Lung (tissue), 11 donors: ENCODE measurements at regions not wholly inside any gene's neighbourhood (a gene's known extent, or its start where the extent isn't known, plus 50 kb on each side); places are given as distances from the start of the nearest gene placed in this dataset.

Experiments
- ATAC-seq: fragments of 200-7000 bp; cut with Tn5 transposase; one replicate; pipeline ENCODE4 v1.9.1; 2020; ENCODE audit warnings: moderate number of reproducible peaks; ENCODE audit not compliant: insufficient read depth, low FRiP score
- DNase-seq, 3 donors: peaks; one replicate each; pipeline ENCODE4 v3.0.0-alpha.2; 2013 to 2017
- H3K27ac ChIP-seq, 2 donors: one replicate each; pipeline ENCODE4 v1.5.1; 2013; ENCODE audit warnings: mild to moderate bottlenecking in 2 of 2, moderate library complexity in 2 of 2, control low read depth in 1 of 2, inconsistent platforms in 1 of 2, low read depth in 1 of 2, low read length in 1 of 2
- H3K27me3 ChIP-seq, 3 donors: one replicate each; pipeline ENCODE4 v1.5.1; 2013; ENCODE audit warnings: low read length in 2 of 3; ENCODE audit not compliant: control insufficient read depth in 3 of 3, insufficient read depth in 3 of 3
- H3K36me3 ChIP-seq, 4 donors: one replicate each; pipeline ENCODE4 v1.5.1; 2013; ENCODE audit warnings: low read length in 4 of 4, mild to moderate bottlenecking in 1 of 4, moderate library complexity in 1 of 4; ENCODE audit not compliant: control insufficient read depth in 4 of 4, insufficient read depth in 4 of 4
- H3K4me1 ChIP-seq, 5 donors: one replicate each; pipeline ENCODE4 v1.5.1; 2013; ENCODE audit warnings: low read length in 5 of 5, mild to moderate bottlenecking in 2 of 5, moderate library complexity in 1 of 5; ENCODE audit not compliant: control insufficient read depth in 5 of 5, insufficient read depth in 5 of 5
- H3K4me3 ChIP-seq: one replicate; pipeline ENCODE4 v1.5.1; 2013; ENCODE audit warnings: mild to moderate bottlenecking, control low read depth, moderate library complexity
- H3K9ac ChIP-seq, 2 donors: one replicate each; pipeline ENCODE4 v1.5.1; 2013; ENCODE audit warnings: low read length in 2 of 2, control low read depth in 1 of 2; ENCODE audit not compliant: insufficient read depth in 1 of 2
- H3K9me3 ChIP-seq, 4 donors: one replicate each; pipeline ENCODE4 v1.5.1; 2013; ENCODE audit warnings: low read length in 3 of 4, mild to moderate bottlenecking in 1 of 4, moderate library complexity in 1 of 4; ENCODE audit not compliant: control insufficient read depth in 4 of 4, insufficient read depth in 3 of 4
- CTCF ChIP-seq: IDR thresholded peaks from 2 replicates; pipeline ENCODE4 v1.5.1; 2012; ENCODE audit warnings: mild to moderate bottlenecking; ENCODE audit errors: control extremely low read depth, extremely low read depth
- WGBS, 2 donors: extraction: QIAGEN DNeasy Blood & Tissue Kit; methylation state at CpG; one replicate each; pipeline ENCODE4 v1.1.7; 2013; 5-methylcytosine and 5-hydroxymethylcytosine counted together
- donor health status: control.
- donor health status: control.
- donor health status: Bipolar disorder and iron deficiency.
- donor health status: healthy.
- donor health status: DM: yes; HTN: yes; CAD: no.

GRCh38 chr4:188214861-188215260 lies 75.6 kb downstream of the TRIML1 start:
- peaks cover 0 to 2% (median 0%) of the 10 kb centered on the region in 5 donors for H3K4me1 ChIP-seq
- WGBS, 2 donors: 87 to 88% methylated on average over 5 of the region's 5 CpGs
- no peak overlapping the region for H3K4me3 ChIP-seq
- peaks cover 0 to 2% (median 0%) of the 10 kb centered on the region in 4 donors for H3K9me3 ChIP-seq
- TF ChIP-seq CTCF: no peak
- DNase-seq (no peak), ATAC-seq (no peak)
- H3K9ac ChIP-seq: no peak overlapping the region
- H3K27me3 ChIP-seq: no peaks in the 10 kb centered on the region
- no peak overlapping the region for H3K27ac ChIP-seq
- H3K36me3 ChIP-seq: no peaks in the 10 kb centered on the region

- no peak for ATAC-seq
- peak in 1 of 3 donors; percentile 19 for DNase-seq
- 47 to 65% methylated on average over 28 of the region's 28 CpGs for WGBS, 2 donors
- Histone ChIP-seq H3K4me1 (peaks cover 0 to 2% (median 0%) of the 10 kb centered on the region in 5 donors), H3K27ac (no peak overlapping the region), H3K9me3 (peaks cover 0 to 2% (median 0%) of the 10 kb centered on the region in 4 donors), H3K4me3 (no peak overlapping the region), H3K27me3 (no peaks in the 10 kb centered on the region), H3K9ac (no peak overlapping the region), H3K36me3 (no peaks in the 10 kb centered on the region)
- TF ChIP-seq CTCF: no peak
These were observed 79.2 kb downstream of the TRIML1 start for GRCh38 chr4:188218392-188218791.

GRCh38 chr4:188220006-188220405 lies 80.8 kb downstream of the TRIML1 start:
- peaks cover 0 to 2% (median 0%) of the 10 kb centered on the region in 4 donors for H3K9me3 ChIP-seq
- peaks cover 0 to 2% (median 0%) of the 10 kb centered on the region in 5 donors for H3K4me1 ChIP-seq
- no peak for TF ChIP-seq CTCF
- no peak overlapping the region for H3K27ac ChIP-seq
- 86 to 89% methylated on average over 4 of the region's 4 CpGs for WGBS, 2 donors
- no peak overlapping the region for H3K9ac ChIP-seq
- H3K36me3 ChIP-seq: no peaks in the 10 kb centered on the region
- ATAC-seq (no peak), DNase-seq (no peak)
- no peaks in the 10 kb centered on the region for H3K27me3 ChIP-seq
- no peak overlapping the region for H3K4me3 ChIP-seq

GRCh38 chr4:188221090-188221489 lies 81.8 kb downstream of the TRIML1 start:
- no peak for TF ChIP-seq CTCF
- DNase-seq (peak in 1 of 3 donors; percentile 35), ATAC-seq (no peak)
- no peaks in the 10 kb centered on the region for H3K36me3 ChIP-seq
- no peaks in the 10 kb centered on the region for H3K27me3 ChIP-seq
- H3K9ac ChIP-seq: no peak overlapping the region
- 75 to 91% methylated on average over 2 of the region's 2 CpGs for WGBS, 2 donors
- H3K4me3 ChIP-seq: no peak overlapping the region
- H3K4me1 ChIP-seq: peaks cover 0 to 2% (median 0%) of the 10 kb centered on the region in 5 donors
- H3K27ac ChIP-seq: no peak overlapping the region
- H3K9me3 ChIP-seq: peaks cover 0 to 2% (median 0%) of the 10 kb centered on the region in 4 donors
